Hematopoietic multipotent progenitor cell treated with erythropoietin and hydrocortisone succinate and interleukin-3 and kit ligand, for 4 days (in vitro differentiated cells): ENCODE measurements at regions not wholly inside any gene's neighbourhood (a gene's known extent, or its start where the extent isn't known, plus 50 kb on each side); places are given as distances from the start of the nearest gene placed in this dataset.
"Not testable (repeated sequence)": the region's sequence is repeated elsewhere in the genome, so short reads cannot be mapped to it uniquely, and the experiment has no call there.

Source experiments
- DNase-seq: peaks from one replicate; pipeline ENCODE4 v3.0.0-alpha.2; 2015

- DNase-seq: no peak
These were observed 118.7 kb downstream of the BEND2 start for GRCh38 chrX:18102006-18102405.

GRCh38 chrX:18101087-18101486 is 119.6 kb downstream of the BEND2 start:
- no peak for DNase-seq

- DNase-seq: no peak
These were observed 120.9 kb downstream of the BEND2 start for GRCh38 chrX:18099745-18100144.

GRCh38 chrX:18098763-18099162 is 121.9 kb downstream of the BEND2 start:
- no peak for DNase-seq

GRCh38 chrX:18076434-18076833 is 144.3 kb downstream of the BEND2 start:
- no peak for DNase-seq

- no peak for DNase-seq
These were observed 145.1 kb downstream of the BEND2 start for GRCh38 chrX:18075603-18076002.

GRCh38 chrX:18068045-18068444 is 152.6 kb downstream of the BEND2 start:
- not testable (repeated sequence) for DNase-seq

GRCh38 chrX:18065956-18066355 is 154.7 kb downstream of the BEND2 start:
- no peak for DNase-seq

GRCh38 chrX:18051690-18052089 is 169.0 kb downstream of the BEND2 start:
- no peak for DNase-seq

- DNase-seq: no peak
These were observed 173.2 kb downstream of the BEND2 start for GRCh38 chrX:18047491-18047890.

- no peak for DNase-seq
These were observed 175.2 kb downstream of the BEND2 start for GRCh38 chrX:18045436-18045835.

GRCh38 chrX:18042776-18043175 is 177.9 kb downstream of the BEND2 start:
- DNase-seq: no peak

GRCh38 chrX:18041656-18042055 is 179.0 kb downstream of the BEND2 start:
- DNase-seq: no peak

GRCh38 chrX:18039023-18039422 is 177.9 kb upstream of the RAI2 start:
- no peak for DNase-seq

GRCh38 chrX:18036394-18036793 is 175.3 kb upstream of the RAI2 start:
- no peak for DNase-seq

GRCh38 chrX:18034945-18035344 is 173.8 kb upstream of the RAI2 start:
- no peak for DNase-seq

- no peak for DNase-seq
These were observed 173.4 kb upstream of the RAI2 start for GRCh38 chrX:18034504-18034903.

GRCh38 chrX:18032486-18033221 is 171.6 kb upstream of the RAI2 start:
- no peak for DNase-seq

- DNase-seq: peak; percentile 0
These were observed 170.8 kb upstream of the RAI2 start for GRCh38 chrX:18031726-18032375.

- peak; percentile 19 for DNase-seq
These were observed 169.6 kb upstream of the RAI2 start for GRCh38 chrX:18030656-18031055.

GRCh38 chrX:18026166-18026565 is 165.1 kb upstream of the RAI2 start:
- no peak for DNase-seq

GRCh38 chrX:18017411-18017810 is 156.3 kb upstream of the RAI2 start:
- no peak for DNase-seq

GRCh38 chrX:18016941-18017340 is 155.8 kb upstream of the RAI2 start:
- DNase-seq: no peak

- DNase-seq: no peak
These were observed 149.2 kb upstream of the RAI2 start for GRCh38 chrX:18010253-18010652.

- DNase-seq: no peak
These were observed 142.8 kb upstream of the RAI2 start for GRCh38 chrX:18003876-18004275.
